ENCODE measurements at regions not wholly inside any gene's neighbourhood (a gene's known extent, or its start where the extent isn't known, plus 50 kb on each side); places are given as distances from the start of the nearest gene placed in this dataset.

DNA sequence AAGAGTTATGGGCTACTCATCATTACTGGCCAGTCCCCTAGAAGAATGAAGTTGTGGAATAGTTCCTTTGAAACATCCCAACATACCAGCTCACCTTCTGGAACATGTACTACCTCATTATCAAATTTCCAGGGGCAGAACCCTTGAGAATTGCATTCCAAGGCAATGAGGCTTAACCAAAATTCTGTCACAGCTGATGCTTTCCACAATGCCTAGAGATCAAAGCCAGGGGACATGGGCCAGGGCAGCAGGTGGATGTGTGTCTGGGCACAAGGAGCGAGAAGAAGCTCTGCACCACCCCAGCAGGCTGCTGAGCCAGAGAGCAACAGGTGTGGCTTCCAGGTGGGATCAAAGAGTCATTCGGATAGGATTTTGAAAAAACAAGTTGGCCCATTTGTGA lies 362.1 kb downstream of the EFNB2 start:
- H3K36me3 Mint-ChIP-seq (ENCODE audit: low read depth): no peaks in the 10 kb centered on the region
- H3K9me2 ChIP-seq (ENCODE audit: insufficient read depth): no peaks in the 10 kb centered on the region
- no peaks in the 10 kb centered on the region for H3K36me3 ChIP-seq (ENCODE audit: insufficient read depth)
- TF ChIP-seq JUNB (IDR thresholded peaks at IDR 0.05; ENCODE audit: unreplicated experiment): no peak
- TF ChIP-seq, protein P1, sequence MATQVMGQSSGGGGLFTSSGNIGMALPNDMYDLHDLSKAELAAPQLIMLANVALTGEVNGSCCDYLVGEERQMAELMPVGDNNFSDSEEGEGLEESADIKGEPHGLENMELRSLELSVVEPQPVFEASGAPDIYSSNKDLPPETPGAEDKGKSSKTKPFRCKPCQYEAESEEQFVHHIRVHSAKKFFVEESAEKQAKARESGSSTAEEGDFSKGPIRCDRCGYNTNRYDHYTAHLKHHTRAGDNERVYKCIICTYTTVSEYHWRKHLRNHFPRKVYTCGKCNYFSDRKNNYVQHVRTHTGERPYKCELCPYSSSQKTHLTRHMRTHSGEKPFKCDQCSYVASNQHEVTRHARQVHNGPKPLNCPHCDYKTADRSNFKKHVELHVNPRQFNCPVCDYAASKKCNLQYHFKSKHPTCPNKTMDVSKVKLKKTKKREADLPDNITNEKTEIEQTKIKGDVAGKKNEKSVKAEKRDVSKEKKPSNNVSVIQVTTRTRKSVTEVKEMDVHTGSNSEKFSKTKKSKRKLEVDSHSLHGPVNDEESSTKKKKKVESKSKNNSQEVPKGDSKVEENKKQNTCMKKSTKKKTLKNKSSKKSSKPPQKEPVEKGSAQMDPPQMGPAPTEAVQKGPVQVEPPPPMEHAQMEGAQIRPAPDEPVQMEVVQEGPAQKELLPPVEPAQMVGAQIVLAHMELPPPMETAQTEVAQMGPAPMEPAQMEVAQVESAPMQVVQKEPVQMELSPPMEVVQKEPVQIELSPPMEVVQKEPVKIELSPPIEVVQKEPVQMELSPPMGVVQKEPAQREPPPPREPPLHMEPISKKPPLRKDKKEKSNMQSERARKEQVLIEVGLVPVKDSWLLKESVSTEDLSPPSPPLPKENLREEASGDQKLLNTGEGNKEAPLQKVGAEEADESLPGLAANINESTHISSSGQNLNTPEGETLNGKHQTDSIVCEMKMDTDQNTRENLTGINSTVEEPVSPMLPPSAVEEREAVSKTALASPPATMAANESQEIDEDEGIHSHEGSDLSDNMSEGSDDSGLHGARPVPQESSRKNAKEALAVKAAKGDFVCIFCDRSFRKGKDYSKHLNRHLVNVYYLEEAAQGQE (IDR thresholded peaks at IDR 0.05; ENCODE audit: unreplicated experiment): no peak
- TF ChIP-seq ZNF114 (CRISPR knock-in tag; IDR thresholded peaks at IDR 0.05): no peak
- TF ChIP-seq EZH2 (IDR thresholded peaks at IDR 0.05; ENCODE audit: low read depth, unreplicated experiment): no peak
- no peak for TF ChIP-seq POLR2AphosphoS5 (IDR thresholded peaks at IDR 0.05; ENCODE audit: low read depth)
- no peak for TF ChIP-seq EZH2phosphoT487 (IDR thresholded peaks at IDR 0.05; ENCODE audit: unreplicated experiment)
- no peak for TF ChIP-seq NANOG (IDR thresholded peaks at IDR 0.05; ENCODE audit: borderline replicate concordance)
- no peak for TF ChIP-seq ZNF331 (CRISPR knock-in tag; IDR thresholded peaks at IDR 0.05; ENCODE audit: low read depth)
- TF ChIP-seq, protein P2, sequence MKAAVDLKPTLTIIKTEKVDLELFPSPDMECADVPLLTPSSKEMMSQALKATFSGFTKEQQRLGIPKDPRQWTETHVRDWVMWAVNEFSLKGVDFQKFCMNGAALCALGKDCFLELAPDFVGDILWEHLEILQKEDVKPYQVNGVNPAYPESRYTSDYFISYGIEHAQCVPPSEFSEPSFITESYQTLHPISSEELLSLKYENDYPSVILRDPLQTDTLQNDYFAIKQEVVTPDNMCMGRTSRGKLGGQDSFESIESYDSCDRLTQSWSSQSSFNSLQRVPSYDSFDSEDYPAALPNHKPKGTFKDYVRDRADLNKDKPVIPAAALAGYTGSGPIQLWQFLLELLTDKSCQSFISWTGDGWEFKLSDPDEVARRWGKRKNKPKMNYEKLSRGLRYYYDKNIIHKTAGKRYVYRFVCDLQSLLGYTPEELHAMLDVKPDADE (IDR thresholded peaks at IDR 0.05): no peak
- TF ChIP-seq STAT1 (IDR thresholded peaks at IDR 0.05; ENCODE audit: unreplicated experiment): no peak
- TF ChIP-seq, protein P3, sequence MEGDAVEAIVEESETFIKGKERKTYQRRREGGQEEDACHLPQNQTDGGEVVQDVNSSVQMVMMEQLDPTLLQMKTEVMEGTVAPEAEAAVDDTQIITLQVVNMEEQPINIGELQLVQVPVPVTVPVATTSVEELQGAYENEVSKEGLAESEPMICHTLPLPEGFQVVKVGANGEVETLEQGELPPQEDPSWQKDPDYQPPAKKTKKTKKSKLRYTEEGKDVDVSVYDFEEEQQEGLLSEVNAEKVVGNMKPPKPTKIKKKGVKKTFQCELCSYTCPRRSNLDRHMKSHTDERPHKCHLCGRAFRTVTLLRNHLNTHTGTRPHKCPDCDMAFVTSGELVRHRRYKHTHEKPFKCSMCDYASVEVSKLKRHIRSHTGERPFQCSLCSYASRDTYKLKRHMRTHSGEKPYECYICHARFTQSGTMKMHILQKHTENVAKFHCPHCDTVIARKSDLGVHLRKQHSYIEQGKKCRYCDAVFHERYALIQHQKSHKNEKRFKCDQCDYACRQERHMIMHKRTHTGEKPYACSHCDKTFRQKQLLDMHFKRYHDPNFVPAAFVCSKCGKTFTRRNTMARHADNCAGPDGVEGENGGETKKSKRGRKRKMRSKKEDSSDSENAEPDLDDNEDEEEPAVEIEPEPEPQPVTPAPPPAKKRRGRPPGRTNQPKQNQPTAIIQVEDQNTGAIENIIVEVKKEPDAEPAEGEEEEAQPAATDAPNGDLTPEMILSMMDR (conservative IDR thresholded peaks at IDR 0.05; ENCODE audit: low read depth in 2 of 2): no peak
- no peak for TF ChIP-seq CREB1 (CRISPR knock-in tag; IDR thresholded peaks at IDR 0.05; ENCODE audit: low read depth)
- TF ChIP-seq, protein P4, sequence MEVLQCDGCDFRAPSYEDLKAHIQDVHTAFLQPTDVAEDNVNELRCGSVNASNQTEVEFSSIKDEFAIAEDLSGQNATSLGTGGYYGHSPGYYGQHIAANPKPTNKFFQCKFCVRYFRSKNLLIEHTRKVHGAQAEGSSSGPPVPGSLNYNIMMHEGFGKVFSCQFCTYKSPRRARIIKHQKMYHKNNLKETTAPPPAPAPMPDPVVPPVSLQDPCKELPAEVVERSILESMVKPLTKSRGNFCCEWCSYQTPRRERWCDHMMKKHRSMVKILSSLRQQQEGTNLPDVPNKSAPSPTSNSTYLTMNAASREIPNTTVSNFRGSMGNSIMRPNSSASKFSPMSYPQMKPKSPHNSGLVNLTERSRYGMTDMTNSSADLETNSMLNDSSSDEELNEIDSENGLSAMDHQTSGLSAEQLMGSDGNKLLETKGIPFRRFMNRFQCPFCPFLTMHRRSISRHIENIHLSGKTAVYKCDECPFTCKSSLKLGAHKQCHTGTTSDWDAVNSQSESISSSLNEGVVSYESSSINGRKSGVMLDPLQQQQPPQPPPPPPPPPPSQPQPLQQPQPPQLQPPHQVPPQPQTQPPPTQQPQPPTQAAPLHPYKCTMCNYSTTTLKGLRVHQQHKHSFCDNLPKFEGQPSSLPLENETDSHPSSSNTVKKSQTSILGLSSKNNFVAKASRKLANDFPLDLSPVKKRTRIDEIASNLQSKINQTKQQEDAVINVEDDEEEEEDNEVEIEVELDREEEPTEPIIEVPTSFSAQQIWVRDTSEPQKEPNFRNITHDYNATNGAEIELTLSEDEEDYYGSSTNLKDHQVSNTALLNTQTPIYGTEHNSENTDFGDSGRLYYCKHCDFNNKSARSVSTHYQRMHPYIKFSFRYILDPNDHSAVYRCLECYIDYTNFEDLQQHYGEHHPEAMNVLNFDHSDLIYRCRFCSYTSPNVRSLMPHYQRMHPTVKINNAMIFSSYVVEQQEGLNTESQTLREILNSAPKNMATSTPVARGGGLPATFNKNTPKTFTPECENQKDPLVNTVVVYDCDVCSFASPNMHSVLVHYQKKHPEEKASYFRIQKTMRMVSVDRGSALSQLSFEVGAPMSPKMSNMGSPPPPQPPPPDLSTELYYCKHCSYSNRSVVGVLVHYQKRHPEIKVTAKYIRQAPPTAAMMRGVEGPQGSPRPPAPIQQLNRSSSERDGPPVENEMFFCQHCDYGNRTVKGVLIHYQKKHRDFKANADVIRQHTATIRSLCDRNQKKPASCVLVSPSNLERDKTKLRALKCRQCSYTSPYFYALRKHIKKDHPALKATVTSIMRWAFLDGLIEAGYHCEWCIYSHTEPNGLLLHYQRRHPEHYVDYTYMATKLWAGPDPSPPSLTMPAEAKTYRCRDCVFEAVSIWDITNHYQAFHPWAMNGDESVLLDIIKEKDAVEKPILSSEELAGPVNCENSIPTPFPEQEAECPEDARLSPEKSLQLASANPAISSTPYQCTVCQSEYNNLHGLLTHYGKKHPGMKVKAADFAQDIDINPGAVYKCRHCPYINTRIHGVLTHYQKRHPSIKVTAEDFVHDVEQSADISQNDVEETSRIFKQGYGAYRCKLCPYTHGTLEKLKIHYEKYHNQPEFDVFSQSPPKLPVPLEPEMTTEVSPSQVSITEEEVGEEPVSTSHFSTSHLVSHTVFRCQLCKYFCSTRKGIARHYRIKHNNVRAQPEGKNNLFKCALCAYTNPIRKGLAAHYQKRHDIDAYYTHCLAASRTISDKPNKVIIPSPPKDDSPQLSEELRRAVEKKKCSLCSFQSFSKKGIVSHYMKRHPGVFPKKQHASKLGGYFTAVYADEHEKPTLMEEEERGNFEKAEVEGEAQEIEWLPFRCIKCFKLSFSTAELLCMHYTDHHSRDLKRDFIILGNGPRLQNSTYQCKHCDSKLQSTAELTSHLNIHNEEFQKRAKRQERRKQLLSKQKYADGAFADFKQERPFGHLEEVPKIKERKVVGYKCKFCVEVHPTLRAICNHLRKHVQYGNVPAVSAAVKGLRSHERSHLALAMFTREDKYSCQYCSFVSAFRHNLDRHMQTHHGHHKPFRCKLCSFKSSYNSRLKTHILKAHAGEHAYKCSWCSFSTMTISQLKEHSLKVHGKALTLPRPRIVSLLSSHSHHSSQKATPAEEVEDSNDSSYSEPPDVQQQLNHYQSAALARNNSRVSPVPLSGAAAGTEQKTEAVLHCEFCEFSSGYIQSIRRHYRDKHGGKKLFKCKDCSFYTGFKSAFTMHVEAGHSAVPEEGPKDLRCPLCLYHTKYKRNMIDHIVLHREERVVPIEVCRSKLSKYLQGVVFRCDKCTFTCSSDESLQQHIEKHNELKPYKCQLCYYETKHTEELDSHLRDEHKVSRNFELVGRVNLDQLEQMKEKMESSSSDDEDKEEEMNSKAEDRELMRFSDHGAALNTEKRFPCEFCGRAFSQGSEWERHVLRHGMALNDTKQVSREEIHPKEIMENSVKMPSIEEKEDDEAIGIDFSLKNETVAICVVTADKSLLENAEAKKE (CRISPR knock-in tag; IDR thresholded peaks at IDR 0.05): no peak
- no peaks in the 10 kb centered on the region for H3K9me3 Mint-ChIP-seq
- no peaks in the 10 kb centered on the region for H3K27me3 Mint-ChIP-seq (ENCODE audit: insufficient read depth, low read depth, poor library complexity)
- no peak for ATAC-seq
- H3K27ac ChIP-seq (ENCODE audit: low read depth): no peak overlapping the region
- H3K4me2 ChIP-seq: no peak overlapping the region
- H2AFZ ChIP-seq: no peak overlapping the region
- H3F3A ChIP-seq (replicated peaks; ENCODE audit: low read depth): no peaks in the 10 kb centered on the region
- no peak for DNase-seq (ENCODE audit: low spot score)
- H3K4me1 ChIP-seq (ENCODE audit: insufficient read depth): peaks cover 7% of the 10 kb centered on the region; the same call in 1 of the 2 replicates
- H4K20me1 ChIP-seq (replicated peaks; ENCODE audit: insufficient read depth): no peaks in the 10 kb centered on the region
- no peaks in the 10 kb centered on the region for H3K79me2 ChIP-seq (replicated peaks; ENCODE audit: insufficient read depth)
- no peaks in the 10 kb centered on the region for H3K27me3 ChIP-seq (ENCODE audit: insufficient read depth)
- H3K4me3 ChIP-seq: no peak overlapping the region
- H3K27ac Mint-ChIP-seq: no peak overlapping the region
- peaks cover 11% of the 10 kb centered on the region for H3K4me1 Mint-ChIP-seq
- H3K4me3 Mint-ChIP-seq: no peak overlapping the region

Measured in GM23338 (cell line).